GM19455 (cell line): ENCODE measurements at regions not wholly inside any gene's neighbourhood (a gene's known extent, or its start where the extent isn't known, plus 50 kb on each side); places are given as distances from the start of the nearest gene placed in this dataset.
"Not testable (repeated sequence)": the region's sequence is repeated elsewhere in the genome, so short reads cannot be mapped to it uniquely, and the experiment has no call there.

Source experiments
- ATAC-seq: cut with Tn5 transposase; IDR thresholded peaks from one replicate; pipeline ENCODE4 v1.9.1; 2021; ENCODE audit not compliant: unreplicated experiment

DNA sequence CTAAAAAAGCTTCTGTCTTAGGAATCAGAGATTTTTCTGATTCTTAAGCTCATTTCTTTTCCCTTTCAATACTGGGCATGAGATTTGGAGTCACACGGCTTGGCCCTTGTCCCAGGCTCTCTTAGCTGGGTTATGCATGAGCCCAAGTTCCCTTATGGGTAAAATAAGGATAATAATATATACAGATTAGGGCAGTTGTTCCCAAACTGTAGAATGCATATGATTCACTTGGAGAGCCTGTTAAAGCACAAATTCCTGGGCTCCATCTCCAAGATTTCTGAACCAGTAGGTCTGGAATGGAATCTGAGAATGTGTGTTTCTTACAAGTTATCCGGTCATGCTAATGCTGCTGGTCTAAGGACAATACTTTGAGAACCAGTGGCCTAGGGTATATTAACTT is 154.0 kb downstream of the REEP3 start:
- ATAC-seq: no peak

DNA sequence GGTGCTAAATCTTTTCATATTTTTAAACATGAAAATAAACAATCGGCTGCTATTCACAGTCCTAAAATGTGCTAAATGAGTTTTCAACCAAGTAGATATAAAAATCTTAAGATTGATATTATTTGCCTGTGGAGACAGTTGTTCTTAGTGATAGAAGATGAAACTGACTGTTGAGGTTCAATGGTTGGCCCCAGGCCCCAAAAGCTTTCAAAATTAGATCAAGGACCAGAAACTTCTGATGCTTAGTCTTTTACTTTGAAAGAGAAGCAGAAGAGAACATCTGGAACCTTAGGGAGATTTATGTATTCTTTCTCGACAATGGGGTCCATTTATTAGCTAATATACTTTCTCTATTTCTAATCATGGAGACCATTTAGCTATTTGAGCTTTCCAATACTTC is 155.8 kb downstream of the REEP3 start:
- no peak for ATAC-seq

DNA sequence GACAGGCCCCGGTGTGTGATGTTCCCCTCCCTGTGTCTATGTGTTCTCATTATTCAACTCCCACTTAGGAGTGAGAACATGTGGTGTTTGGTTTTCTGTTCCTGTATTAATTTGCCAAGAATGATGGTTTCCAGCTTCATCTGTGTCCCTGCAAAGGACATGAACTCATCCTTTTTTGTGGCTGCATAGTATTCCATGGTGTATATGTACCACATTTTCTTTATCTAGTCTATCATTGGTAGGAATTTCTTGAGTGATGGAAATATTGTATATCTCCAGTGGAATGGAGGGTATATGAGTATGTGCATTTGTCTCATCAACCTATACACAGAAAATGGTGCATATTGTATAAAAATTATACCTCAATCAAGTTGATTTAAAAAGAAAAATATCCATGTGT is 159.3 kb downstream of the REEP3 start:
- not testable (repeated sequence) for ATAC-seq

DNA sequence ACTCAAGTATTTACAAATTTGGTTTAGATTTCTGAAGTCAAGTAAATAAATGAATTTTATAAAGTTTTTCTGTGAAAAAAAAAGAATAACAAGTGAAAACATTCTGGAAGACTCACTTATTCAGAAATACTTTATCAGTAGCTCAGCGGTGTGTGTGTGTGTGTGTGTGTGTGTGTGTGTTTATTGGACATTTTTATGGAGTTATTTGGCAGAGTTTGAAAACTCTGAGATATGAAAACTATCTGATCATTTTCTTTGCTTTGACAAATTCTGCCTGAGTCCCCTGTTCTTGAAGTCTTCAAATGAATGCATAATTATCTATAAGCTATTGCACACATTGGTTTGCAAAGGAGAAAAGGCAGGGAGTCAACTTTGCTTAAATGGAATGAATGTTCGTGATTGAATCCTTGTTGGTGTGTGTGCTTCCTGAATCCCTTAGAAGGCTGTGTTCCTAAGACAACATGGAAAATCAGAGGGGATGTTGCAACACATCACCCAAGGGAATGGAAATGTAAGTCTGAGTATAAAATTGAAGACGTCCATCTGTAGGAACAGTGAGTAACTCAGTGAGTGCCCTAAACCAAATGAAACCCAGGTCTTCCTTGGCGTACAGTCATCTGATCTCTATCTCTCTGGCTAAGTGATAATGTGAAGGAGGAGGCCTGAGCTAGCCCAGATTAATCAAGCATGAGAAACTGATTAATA is 160.9 kb downstream of the REEP3 start:
- no peak for ATAC-seq

DNA sequence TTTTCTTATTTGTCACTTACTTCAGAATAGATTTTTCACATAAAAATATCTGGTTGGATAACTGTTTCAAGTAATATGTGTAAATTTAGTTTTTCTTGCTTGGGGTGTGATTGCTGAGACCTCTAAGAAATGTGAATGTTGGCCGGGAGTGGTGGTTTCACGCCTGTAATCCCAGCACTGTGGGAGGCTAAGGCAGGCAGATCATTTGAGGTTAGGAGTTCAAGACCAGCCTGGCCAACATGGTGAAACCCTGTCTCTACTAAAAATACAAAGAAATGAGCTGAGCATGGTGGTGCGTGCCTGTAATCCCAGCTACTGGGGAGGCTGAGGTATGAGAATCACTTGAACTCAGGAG is 161.5 kb downstream of the REEP3 start:
- ATAC-seq: not testable (repeated sequence)

DNA sequence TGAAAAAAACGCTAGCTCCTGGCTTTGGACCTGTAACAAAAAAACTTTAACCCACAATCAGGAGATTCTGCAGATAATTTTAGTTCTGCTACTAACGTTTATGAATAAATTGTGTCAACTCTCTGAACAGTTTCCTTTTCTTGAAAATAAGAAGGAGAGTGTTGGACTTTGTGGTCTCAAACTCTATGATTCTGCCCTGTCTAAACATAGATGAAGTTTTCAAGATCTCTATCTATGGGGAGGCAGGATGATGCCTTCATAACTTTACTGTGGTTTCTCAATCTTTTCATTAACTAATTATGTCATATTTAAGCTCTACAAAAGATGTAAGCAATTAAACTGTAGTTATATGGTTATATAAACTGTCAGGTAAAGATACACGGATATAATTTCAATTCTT is 162.0 kb downstream of the REEP3 start:
- no peak for ATAC-seq

DNA sequence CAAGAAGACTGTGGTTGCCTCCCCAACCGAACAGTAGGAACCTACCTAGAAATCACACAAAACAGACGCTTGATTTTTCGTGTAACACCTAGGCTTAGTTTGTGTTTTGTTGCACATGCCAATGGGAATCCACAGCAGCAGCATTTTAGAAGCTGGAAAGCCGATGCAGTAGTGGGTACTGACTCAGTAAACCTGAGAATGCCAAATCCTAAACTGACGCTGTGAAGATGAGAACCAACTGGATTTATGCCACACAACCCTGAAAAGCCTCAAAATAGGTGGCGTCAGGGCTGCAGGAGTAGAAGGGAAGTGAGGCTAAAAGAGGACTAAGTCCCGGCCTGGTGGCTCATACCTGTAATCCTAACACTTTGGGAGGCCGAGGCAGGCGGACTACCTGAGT is 162.5 kb downstream of the REEP3 start:
- no peak for ATAC-seq

DNA sequence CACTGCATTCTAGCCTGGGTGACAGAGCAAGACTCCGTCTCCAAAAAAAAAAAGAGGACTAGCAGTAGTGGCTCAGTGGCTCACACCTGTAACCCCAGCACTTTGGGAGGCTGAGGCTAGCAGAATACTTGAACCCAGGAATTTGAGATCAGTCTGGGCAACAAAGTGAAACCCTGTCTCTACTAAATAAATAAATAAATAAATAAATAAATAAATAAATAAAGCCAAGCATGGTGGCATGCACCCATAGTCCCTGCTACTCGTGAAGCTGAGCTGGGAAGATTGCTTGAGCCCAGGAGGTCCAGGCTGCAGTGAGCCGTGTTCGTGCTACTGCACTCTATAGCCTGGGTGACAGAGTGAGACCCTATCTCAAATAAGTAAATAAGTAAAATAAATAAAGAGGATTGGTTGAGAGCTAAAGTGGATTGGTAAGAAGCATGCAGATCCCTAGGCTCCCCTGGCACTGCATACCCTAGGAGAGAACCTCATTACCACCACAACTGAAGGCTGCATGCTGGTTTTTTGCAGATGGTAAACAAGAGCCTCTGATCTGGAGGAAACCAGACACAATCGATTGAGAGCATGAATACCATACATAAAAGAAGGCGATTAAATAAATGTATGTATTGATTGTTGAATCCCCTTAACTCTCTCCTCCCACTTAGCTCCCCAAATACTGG is 163.2 kb downstream of the REEP3 start:
- ATAC-seq: no peak

DNA sequence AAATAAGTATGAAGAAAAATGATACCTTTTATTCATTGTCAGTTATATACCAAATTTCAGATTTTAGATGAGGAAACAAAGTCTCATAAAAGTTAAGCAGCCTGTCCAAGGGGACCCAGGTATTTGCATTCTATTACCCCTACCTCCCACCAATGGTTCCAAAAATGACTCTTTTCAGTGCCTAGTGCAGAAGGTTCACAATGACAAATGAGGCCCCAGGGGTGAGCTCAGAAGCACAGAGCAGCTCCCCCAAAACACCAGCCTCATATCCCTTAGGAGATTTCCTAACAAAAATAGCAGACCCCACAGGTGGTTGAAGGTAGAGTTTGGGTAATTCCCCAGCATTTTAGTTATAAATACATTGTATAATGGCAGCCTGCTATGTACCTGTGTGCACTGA is 168.6 kb downstream of the REEP3 start:
- no peak for ATAC-seq

DNA sequence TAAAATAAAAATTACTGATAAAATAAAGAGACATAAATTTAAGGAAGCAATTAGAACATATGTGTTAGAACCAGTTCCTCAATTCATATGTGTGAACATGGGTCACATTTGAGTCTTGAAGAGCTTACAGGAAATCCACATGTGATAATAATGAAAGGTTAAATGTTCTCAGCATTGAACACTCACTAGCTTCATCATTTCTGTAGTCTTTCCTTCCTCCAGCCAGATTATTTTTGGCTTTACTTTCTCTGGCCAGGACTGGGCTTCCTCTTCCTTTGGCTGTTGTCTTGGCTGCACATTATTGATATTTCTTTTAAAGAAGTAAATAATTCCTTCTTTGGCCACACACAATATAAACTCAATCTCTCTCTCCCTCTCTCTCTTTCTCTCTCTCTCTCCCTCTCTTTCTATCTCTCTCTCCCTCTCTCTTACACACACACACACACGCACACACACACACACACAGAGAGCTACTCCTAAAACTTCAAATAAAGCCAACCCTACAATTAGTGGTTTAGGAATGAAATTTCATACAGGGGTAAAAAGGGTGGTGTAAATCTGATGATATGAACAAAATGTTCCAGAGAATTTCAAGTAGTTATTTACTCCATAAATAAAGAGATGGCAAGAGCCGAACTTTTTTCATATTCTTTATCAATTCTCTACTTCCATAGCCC is 171.2 kb downstream of the REEP3 start:
- no peak for ATAC-seq

DNA sequence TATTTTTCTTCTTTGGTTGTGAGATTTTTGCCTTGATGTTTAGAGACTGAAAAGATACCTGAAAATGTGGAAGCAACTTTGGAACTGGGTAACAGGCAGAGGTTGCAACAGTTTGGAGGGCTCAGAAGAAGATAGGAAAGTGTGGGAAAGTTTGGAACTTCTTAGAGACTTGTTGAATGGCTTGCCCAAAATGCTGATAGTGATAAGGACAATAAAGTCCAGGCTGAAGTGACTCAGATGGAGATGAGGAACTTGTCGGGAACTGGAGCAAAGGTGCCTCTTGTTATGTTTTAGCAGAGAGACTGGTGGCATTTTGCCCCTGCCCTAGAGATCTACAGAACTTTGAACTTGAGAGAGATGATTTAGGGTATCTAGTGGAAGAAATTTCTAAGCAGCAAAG is 171.8 kb downstream of the REEP3 start:
- not testable (repeated sequence) for ATAC-seq

DNA sequence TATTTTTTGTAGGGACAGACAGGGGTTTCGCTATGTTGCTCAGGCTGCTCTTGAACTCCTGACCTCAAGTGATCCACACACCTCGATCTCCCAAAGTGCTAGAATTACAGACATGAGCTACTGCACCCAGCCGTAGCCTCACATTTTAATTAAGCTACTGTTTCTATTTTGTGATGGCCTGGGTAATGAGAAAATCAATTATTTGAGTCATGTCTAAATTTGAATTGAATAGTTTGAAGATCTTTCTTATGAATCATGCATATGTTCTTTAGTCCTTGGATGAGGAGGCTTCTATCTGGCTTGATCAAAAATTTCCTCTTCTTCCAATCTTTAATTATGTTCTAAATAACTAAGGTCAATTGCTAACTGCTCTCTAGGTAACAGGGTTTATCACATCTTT is 175.0 kb downstream of the REEP3 start:
- no peak for ATAC-seq

DNA sequence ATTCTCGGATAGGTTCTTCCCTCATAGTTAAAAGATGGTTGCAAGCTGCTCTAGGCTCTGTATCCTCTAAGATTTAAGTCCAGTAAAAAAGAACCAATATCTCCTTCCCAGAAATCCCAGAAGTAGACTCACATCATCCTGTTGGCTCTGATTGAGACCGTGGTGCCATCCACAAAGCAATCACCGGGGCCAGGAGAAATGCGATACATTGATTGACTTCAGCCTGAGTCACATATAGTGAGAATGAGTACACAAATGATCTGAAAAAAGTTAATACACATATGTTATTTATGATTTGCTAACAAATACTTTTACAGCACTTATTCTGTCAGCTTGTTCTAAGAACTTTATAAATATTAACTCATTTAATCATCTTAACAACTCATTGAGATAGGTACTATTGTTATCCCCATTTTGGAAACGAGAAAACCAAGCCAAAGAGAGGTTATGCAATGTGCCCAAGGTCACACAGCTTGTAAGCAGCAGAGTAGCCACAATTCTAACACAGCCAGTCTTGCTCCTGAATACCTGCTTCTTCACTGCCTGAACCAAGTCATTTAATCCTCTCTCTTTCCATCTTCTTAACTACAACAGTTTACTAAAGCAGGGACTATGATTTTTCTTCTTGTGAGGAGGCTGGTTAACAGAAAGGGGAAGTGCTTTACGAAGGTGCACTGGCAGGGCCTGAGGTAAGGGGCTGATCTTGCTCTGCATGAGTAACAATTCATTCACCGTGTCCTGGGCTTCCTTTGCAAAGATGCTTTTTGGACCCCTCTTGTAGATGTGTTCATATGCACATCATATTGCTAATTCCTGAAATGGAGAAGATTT is 177.0 kb downstream of the REEP3 start:
- ATAC-seq: no peak

DNA sequence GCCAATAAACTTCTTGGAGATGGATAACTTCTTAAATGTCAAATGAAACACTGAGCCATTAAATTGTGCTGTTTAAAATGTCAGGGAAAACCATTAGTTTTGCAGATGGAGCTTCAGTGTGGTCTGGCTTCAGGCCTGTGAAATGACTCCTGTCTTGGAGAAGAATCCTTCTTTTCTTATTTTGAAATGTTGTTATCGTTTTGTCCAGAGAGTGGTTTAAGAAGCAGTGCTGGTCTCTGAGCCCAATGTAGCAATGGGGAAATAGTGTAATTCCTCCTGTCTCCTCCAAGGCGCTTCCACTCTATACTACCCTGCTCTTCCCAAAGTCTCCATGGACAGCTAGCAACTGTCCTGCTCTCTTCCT is 177.6 kb downstream of the REEP3 start:
- no peak for ATAC-seq

DNA sequence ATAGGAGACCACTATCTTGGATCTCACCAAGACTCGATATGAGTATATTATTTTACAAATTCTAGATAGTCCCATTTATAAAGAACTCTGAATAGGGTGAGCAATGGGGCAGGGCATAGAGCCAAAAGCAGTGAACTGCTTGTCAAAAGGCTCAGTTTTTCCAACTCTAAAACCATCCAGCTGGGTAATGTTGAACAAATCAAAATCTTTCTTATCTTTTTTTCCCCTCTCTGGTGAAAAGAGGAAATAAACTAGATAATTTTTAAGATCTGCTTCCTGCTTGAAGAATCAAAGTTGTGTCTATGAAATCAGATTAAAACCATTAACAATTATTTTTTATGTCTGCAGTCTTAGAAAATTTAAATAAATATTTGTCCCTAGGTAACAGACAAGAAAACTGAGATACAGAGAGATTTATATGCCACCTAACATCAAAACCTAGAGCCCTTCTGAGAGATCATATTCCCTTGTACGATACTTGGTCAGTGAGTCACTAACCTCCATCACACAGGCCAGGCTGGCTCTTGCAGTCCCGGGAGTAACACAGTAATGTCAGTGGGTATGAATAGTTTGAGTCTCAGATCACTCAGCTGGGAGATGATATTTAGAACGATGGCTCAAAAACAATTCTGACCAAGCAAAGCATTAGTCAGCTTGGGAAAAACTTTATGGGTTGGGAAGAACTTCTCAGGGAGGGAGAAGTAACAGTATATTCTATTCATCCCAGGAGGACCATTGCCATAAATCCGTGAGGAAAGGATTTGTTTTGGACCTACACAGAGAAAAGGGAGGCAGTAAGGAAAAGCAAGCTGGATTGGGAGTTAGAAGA is 178.8 kb downstream of the REEP3 start:
- ATAC-seq: no peak

DNA sequence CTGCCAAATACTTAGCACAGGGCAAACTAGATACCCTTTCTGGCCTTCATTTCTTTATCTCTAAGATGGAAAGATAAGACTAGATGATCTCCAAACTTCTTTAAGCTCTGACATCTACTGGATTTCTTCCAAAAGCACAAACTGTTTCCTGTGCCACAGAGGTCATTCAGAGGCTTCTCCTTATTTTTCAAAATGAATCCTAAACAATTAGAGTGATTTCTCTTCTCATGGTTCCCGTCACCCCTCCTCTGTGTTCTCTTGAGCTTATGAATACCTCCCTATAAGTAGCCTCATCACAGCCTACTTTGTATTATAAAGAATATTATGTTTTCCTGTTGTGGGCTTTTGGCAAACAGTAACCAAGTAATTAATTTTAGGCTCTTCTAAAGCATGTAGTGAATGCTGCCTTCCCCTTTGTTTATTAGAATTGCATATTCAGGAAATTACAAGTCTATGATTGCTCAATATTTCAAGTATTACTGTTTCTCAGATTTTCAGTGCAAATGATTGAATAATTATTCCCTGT is 179.5 kb downstream of the REEP3 start:
- ATAC-seq: no peak

DNA sequence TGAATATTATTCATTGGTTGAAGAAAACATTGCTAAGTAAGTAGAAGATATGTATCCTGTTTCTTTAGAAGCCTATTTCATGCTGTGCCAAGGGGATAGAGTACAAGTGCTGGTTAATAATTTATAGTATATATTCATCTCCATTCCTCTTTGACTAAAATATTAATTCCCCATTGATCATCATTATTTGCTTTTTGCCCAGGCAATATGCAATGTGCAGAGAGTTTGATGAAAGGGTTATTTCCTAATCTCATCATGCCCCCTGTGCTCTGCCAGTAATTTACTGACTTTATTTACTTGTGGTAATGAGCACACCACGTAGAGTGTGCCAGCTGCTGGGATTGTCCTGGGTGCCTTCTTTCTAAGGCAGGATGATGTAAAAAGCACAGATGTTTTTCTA is 180.9 kb downstream of the REEP3 start:
- no peak for ATAC-seq

DNA sequence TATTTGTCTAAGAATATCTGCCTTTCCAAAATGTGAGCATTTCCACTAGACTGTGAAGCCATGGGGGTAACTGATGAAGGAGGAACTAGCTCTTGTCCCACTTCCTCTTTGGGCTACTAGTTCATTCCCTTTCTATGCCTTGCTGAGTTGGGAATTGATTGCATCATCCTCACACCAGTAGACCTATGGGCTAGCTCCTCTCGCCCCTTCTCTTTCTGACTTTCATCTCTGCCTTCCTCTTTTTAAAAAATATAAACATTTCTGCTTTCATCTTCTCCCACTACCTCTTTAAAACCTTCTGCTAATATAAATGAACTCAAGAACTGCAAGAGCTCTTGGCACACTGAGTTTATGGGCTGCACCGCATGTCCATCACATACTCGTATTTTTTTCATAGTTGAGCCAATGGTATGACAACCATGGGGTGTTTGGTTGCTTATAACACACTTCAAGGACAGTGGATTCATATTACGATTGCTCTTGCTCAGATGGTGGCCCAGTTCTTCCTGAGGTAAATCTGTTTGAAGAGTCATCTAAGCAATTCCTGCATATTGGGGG is 182.0 kb downstream of the REEP3 start:
- no peak for ATAC-seq

DNA sequence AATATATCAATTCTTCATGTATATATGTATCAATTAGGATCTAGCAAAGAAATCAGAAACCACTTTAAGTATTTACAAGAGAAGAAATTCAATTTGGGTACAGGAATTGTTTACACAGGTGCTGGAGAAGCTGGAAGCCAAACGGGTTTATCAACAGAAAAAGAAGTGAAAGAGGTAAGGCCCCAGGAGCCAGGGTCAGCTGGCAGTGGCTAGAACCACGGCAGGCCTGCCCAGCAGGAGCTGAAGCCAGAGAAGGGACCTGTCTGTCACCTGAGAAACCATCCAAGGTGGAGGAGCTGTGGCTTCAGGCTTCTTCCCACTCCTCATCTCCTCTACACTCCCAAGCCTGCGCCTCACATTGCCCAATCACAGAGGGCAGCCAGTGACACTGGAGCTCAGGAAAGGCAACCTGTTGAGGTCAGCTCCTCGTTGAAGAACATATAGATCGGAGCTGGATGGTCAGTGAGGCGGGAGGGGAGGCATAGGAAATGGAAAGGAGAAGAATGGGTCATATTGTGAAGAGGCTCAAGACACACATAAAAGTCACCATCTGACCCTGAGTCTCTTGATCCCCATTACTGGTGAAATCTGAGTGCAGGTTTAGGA is 182.6 kb downstream of the REEP3 start:
- no peak for ATAC-seq
